Activated T-cell treated with anti-CD3 and anti-CD28 coated beads, Interleukin-2, amount 50 U/mL, for 24 hours (primary cell): ENCODE measurements at regions not wholly inside any gene's neighbourhood (a gene's known extent, or its start where the extent isn't known, plus 50 kb on each side); places are given as distances from the start of the nearest gene placed in this dataset.

Experiments used
- DNase-seq: peaks from one replicate; pipeline ENCODE4 v3.0.0-alpha.2; 2020
- H3K27ac Mint-ChIP-seq: 2 replicates; pipeline ENCODE4 v1.8.0; 2020; ENCODE audit warnings: mild to moderate bottlenecking, mixed read lengths
- H3K27me3 Mint-ChIP-seq: 2 replicates; pipeline ENCODE4 v1.8.0; 2020; ENCODE audit warnings: mixed read lengths
- H3K36me3 Mint-ChIP-seq: 2 replicates; pipeline ENCODE4 v1.8.0; 2020; ENCODE audit warnings: low read depth, mixed read lengths
- H3K4me1 Mint-ChIP-seq: 2 replicates; pipeline ENCODE4 v1.8.0; 2020; ENCODE audit warnings: low read depth, mixed read lengths
- H3K4me3 Mint-ChIP-seq: 2 replicates; pipeline ENCODE4 v1.8.0; 2020; ENCODE audit warnings: mild to moderate bottlenecking, moderate library complexity, mixed read lengths
- H3K9me3 Mint-ChIP-seq: 2 replicates; pipeline ENCODE4 v1.8.0; 2020; ENCODE audit warnings: mixed read lengths

- DNase-seq = no peak
- no peaks in the 10 kb centered on the region for H3K4me1 Mint-ChIP-seq
- no peak overlapping the region for H3K4me3 Mint-ChIP-seq
- H3K27me3 Mint-ChIP-seq = no peaks in the 10 kb centered on the region
- H3K27ac Mint-ChIP-seq = no peak overlapping the region
- no peaks in the 10 kb centered on the region for H3K36me3 Mint-ChIP-seq
- H3K9me3 Mint-ChIP-seq = no peaks in the 10 kb centered on the region
Observed at GRCh38 chr3:159643406-159643805, 345.2 kb upstream of the IL12A start.

- no peak for DNase-seq
- H3K27me3 Mint-ChIP-seq = no peaks in the 10 kb centered on the region
- no peaks in the 10 kb centered on the region for H3K9me3 Mint-ChIP-seq
- no peak overlapping the region for H3K4me3 Mint-ChIP-seq
- H3K27ac Mint-ChIP-seq = no peak overlapping the region
- no peaks in the 10 kb centered on the region for H3K4me1 Mint-ChIP-seq
- no peaks in the 10 kb centered on the region for H3K36me3 Mint-ChIP-seq
Observed at GRCh38 chr3:159645874-159646273, 342.8 kb upstream of the IL12A start.

DNA sequence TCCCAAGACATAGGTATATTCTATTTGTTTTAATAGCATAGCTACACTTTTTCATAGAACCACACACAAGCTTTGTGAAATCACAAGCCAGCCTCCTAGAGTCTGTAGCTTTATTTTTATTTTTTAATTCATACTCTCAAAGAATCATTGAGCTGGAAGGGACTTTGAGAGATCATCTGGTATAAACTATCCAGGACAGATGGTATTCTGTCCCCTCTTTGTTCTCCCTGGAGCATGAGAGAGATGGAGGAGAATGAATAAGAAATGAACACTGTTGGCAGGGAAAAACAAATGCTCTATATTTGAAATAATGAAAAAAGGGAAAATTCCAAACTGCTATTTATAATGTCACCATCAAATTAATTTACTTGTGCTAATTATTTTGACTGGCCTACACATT, 338.7 kb upstream of the IL12A start:
- Mint-ChIP-seq H3K9me3 (no peaks in the 10 kb centered on the region), H3K27me3 (peaks cover 4% of the 10 kb centered on the region), H3K4me3 (no peak overlapping the region), H3K36me3 (no peaks in the 10 kb centered on the region), H3K27ac (no peak overlapping the region), H3K4me1 (no peaks in the 10 kb centered on the region)
- DNase-seq = no peak

- no peak for DNase-seq
- Mint-ChIP-seq H3K4me3 (no peak overlapping the region), H3K4me1 (no peaks in the 10 kb centered on the region), H3K27ac (no peak overlapping the region), H3K9me3 (no peaks in the 10 kb centered on the region), H3K27me3 (peaks cover 4% of the 10 kb centered on the region), H3K36me3 (no peaks in the 10 kb centered on the region)
Observed at GRCh38 chr3:159650726-159651125, 337.9 kb upstream of the IL12A start.

DNA sequence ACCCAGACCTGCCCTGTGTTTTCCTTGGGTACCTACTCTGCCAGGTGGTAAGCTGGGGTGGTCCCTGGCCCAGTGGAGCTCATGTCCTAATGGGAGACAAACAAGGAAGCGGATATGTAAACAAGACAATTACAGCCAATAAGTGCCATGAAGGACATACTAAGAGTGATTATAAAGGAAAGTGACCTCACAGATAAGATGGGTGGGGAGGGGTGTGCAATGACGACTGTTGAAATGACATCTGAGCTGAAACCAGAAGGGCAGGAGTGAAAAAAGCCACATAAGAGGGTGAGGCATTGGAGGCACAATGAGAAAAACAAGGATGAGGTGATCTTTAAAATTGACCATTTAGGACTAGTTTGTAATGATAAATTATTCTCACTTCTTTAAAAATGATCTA, 336.2 kb upstream of the IL12A start:
- no peaks in the 10 kb centered on the region for H3K9me3 Mint-ChIP-seq
- H3K36me3 Mint-ChIP-seq = no peaks in the 10 kb centered on the region
- no peaks in the 10 kb centered on the region for H3K4me1 Mint-ChIP-seq
- DNase-seq = no peak
- peaks cover 4% of the 10 kb centered on the region for H3K27me3 Mint-ChIP-seq
- no peak overlapping the region for H3K4me3 Mint-ChIP-seq
- no peak overlapping the region for H3K27ac Mint-ChIP-seq

- H3K36me3 Mint-ChIP-seq = no peaks in the 10 kb centered on the region
Observed at GRCh38 chr3:159654183-159655134, 334.2 kb upstream of the IL12A start.

DNA sequence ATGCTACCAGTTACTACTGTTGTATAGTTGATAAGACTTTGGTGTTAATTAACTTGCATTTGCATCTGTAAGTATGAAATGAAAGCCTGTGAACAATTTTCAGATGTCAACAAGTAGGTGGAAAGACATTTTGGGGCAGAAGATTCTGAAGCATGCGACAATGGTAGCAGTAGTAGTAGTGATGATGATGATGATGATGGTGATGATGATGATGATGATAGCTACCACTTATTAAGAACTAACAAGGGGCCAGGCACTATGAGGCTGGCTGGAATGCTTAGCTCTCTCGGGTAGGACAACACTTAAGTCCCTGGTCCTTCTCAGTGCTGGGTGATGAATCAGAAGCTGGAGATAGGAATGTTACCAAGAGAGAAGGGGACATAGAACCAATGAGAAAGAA, 333.4 kb upstream of the IL12A start:
- H3K36me3 Mint-ChIP-seq = no peaks in the 10 kb centered on the region
- peaks cover 4% of the 10 kb centered on the region for H3K27me3 Mint-ChIP-seq
- H3K4me1 Mint-ChIP-seq = no peaks in the 10 kb centered on the region
- no peaks in the 10 kb centered on the region for H3K9me3 Mint-ChIP-seq
- no peak for DNase-seq
- H3K4me3 Mint-ChIP-seq = no peak overlapping the region
- no peak overlapping the region for H3K27ac Mint-ChIP-seq

More at GRCh38 chr3:159654183-159655134, 334.2 kb upstream of the IL12A start:
- Mint-ChIP-seq H3K4me1 (no peaks in the 10 kb centered on the region), H3K27me3 (peaks cover 4% of the 10 kb centered on the region), H3K9me3 (no peaks in the 10 kb centered on the region), H3K27ac (no peak overlapping the region), H3K4me3 (no peak overlapping the region)
- DNase-seq = no peak

DNA sequence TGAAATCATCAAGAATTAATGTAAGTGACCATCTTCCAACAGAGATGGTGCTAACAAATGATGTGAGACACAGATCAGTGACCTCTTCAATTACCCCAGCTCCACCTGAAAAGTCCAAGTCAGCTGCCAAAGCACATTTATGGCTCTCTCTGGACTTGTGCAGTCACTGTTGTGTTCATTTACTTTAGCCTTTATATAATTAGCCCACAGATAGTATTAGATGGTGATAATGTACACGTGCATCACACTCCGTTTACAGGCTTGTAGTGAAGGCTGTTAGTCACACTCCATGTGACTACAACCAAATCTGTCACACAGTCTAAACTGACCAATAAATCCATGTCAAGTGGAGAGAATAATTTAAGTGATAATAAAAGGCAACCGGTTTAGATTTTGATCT, 331.5 kb upstream of the IL12A start:
- no peaks in the 10 kb centered on the region for H3K36me3 Mint-ChIP-seq
- no peak overlapping the region for H3K4me3 Mint-ChIP-seq
- peaks cover 4% of the 10 kb centered on the region for H3K27me3 Mint-ChIP-seq
- H3K27ac Mint-ChIP-seq = no peak overlapping the region
- no peaks in the 10 kb centered on the region for H3K4me1 Mint-ChIP-seq
- peaks cover 5% of the 10 kb centered on the region for H3K9me3 Mint-ChIP-seq
- no peak for DNase-seq

DNA sequence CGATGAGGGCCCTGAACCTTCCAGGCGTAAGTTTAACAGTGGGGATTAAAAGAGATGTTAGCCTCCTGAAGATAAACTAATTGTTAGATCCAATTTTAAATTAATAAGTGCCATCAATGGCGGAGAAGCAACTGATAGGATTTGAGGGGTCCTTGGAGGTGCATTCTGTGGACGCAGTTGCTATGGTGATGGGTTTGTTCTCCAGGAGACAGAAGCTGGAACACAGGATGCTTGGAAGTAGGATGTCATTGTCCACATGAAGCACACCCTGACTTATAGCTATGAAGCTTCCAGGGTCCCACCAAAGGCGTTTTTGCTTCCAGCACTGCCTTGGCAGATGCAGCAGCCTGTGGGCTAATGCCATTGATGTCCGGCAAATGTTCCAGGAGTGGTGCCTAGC, 331.0 kb upstream of the IL12A start:
- no peaks in the 10 kb centered on the region for H3K4me1 Mint-ChIP-seq
- no peaks in the 10 kb centered on the region for H3K36me3 Mint-ChIP-seq
- DNase-seq = no peak
- no peak overlapping the region for H3K27ac Mint-ChIP-seq
- H3K9me3 Mint-ChIP-seq = peaks cover 8% of the 10 kb centered on the region
- H3K27me3 Mint-ChIP-seq = peaks cover under 1% of the 10 kb centered on the region
- no peak overlapping the region for H3K4me3 Mint-ChIP-seq

- no peak for DNase-seq
- Mint-ChIP-seq H3K36me3 (no peaks in the 10 kb centered on the region), H3K27ac (no peak overlapping the region), H3K9me3 (peaks cover 8% of the 10 kb centered on the region), H3K4me3 (no peak overlapping the region), H3K27me3 (no peaks in the 10 kb centered on the region), H3K4me1 (no peaks in the 10 kb centered on the region)
Observed at GRCh38 chr3:159660326-159660725, 328.3 kb upstream of the IL12A start.

GRCh38 chr3:159660901-159661300, 327.7 kb upstream of the IL12A start:
- H3K27ac Mint-ChIP-seq = no peak overlapping the region
- no peaks in the 10 kb centered on the region for H3K27me3 Mint-ChIP-seq
- H3K4me3 Mint-ChIP-seq = no peak overlapping the region
- peaks cover 8% of the 10 kb centered on the region for H3K9me3 Mint-ChIP-seq
- H3K4me1 Mint-ChIP-seq = no peaks in the 10 kb centered on the region
- H3K36me3 Mint-ChIP-seq = no peaks in the 10 kb centered on the region
- DNase-seq = no peak

DNA sequence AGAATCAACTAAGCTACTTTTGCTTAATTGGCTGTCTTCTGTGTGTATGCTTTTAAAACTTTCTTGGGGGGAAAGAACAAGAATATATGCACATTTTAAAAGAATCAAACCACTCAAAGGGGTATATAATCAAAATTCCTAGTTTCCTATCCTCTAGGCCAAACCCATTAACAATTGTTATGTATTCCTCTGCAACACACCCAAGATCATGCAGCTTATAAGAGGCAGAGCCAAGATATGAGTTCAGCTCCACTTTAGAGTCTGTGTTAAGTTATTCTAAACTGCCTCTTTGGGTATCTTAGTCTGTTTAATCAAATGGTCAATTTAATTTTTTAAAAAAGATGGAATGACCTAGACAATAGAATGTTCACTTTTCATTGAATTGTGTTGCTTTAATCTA, 326.1 kb upstream of the IL12A start:
- peaks cover 8% of the 10 kb centered on the region for H3K9me3 Mint-ChIP-seq
- H3K4me1 Mint-ChIP-seq = no peaks in the 10 kb centered on the region
- no peaks in the 10 kb centered on the region for H3K36me3 Mint-ChIP-seq
- DNase-seq = no peak
- H3K4me3 Mint-ChIP-seq = no peak overlapping the region
- H3K27me3 Mint-ChIP-seq = no peaks in the 10 kb centered on the region
- no peak overlapping the region for H3K27ac Mint-ChIP-seq

DNA sequence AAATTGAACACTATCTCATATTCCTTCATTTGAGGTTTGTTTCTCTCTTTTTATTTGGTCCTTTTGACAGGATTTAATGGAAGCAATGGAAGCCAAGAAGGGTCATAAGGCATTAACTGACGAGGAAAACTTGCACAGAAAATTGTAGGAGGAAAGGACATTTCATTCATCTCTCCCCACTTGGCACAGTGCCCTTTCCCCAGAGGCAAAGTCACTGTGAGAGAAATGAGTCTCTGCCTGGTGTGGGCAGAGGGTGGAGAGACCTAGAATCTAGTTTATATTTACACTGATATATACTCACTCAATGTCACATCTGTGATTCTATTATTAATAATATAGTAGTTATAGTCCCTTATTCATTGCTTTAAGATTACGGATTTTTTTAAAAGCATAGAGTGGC, 324.6 kb upstream of the IL12A start:
- Mint-ChIP-seq H3K9me3 (peaks cover 8% of the 10 kb centered on the region), H3K27ac (no peak overlapping the region), H3K4me1 (no peaks in the 10 kb centered on the region), H3K27me3 (no peaks in the 10 kb centered on the region), H3K36me3 (no peaks in the 10 kb centered on the region), H3K4me3 (no peak overlapping the region)
- DNase-seq = no peak

DNA sequence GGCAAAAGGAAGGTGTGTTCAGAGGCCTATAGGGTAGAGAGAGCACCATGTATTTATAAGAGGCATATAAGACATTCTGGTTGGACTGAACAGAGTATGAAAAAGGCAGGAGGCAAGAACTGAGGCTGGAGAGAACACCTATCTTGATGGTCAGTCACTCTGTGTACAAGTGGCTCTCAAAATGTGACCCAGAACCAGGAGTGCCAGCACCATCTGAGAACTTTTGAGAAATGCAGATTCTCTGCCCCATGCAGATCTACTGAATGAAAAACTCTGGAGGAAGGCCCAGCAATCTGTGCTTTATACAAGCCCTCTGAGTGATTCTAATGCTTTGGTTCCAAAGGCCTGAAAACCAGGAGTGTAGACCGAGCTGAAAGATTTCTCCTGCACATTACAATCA, 324.0 kb upstream of the IL12A start:
- Mint-ChIP-seq H3K9me3 (peaks cover 8% of the 10 kb centered on the region), H3K36me3 (no peaks in the 10 kb centered on the region), H3K27me3 (no peaks in the 10 kb centered on the region), H3K4me1 (no peaks in the 10 kb centered on the region), H3K4me3 (no peak overlapping the region), H3K27ac (no peak overlapping the region)
- no peak for DNase-seq

- H3K27me3 Mint-ChIP-seq = no peaks in the 10 kb centered on the region
Observed at GRCh38 chr3:159667261-159667660, 321.4 kb upstream of the IL12A start.

More at GRCh38 chr3:159667261-159667660, 321.4 kb upstream of the IL12A start:
- peaks cover 3% of the 10 kb centered on the region for H3K9me3 Mint-ChIP-seq
- H3K4me1 Mint-ChIP-seq = no peaks in the 10 kb centered on the region
- DNase-seq = no peak
- no peak overlapping the region for H3K27ac Mint-ChIP-seq
- H3K36me3 Mint-ChIP-seq = no peaks in the 10 kb centered on the region
- no peak overlapping the region for H3K4me3 Mint-ChIP-seq
